IMR-90 (cell line): ENCODE measurements at regions not wholly inside any gene's neighbourhood (a gene's known extent, or its start where the extent isn't known, plus 50 kb on each side); places are given as distances from the start of the nearest gene placed in this dataset.
A peak's percentile ranks its signal among the peaks of the same experiment; 100 is the strongest.

Experiments used
- ATAC-seq: fragments of 200-7000 bp; cut with Tn5 transposase; 2 replicates; pipeline ENCODE4 v1.9.1; 2020; ENCODE audit warnings: low read depth, mild to moderate bottlenecking, moderate library complexity
- BruUV-seq: library from RNA; stranded (reverse); fragments of 400-500 nt; replicated peaks from 2 replicates; lab custom pipeline; 2021; lab: Mats Ljungman, UMichigan
- CTCF ChIA-PET: fragments of 300-600 bp; formaldehyde crosslinking; extraction: SDS; loops from one replicate; lab custom pipeline; 2021; ENCODE audit warnings: antibody characterized with exemption; lab: Yijun Ruan, JAX
- POLR2A ChIA-PET: fragments of 300-600 bp; sonication (Branson Sonifier 250); formaldehyde crosslinking; loops from one replicate; lab custom pipeline; 2022; ENCODE audit warnings: antibody characterized with exemption; ENCODE audit not compliant: unreplicated experiment; lab: Charles Lee
- DNase-seq: peaks from one replicate; pipeline ENCODE4 v3.0.0; 2013
- H2AFZ ChIP-seq: replicated peaks from 2 replicates; pipeline ENCODE3; 2013; ENCODE audit warnings: low read length, mild to moderate bottlenecking; ENCODE audit not compliant: poor library complexity
- H2AK5ac ChIP-seq: 2 replicates; pipeline ENCODE4 v1.6.1; 2013; ENCODE audit warnings: low read depth, low read length, inconsistent platforms
- H2AK9ac ChIP-seq: replicated peaks from 2 replicates; pipeline ENCODE3; 2013; ENCODE audit warnings: mild to moderate bottlenecking, low read depth, low read length, moderate library complexity; ENCODE audit not compliant: poor library complexity
- H2BK120ac ChIP-seq: 2 replicates; pipeline ENCODE4 v1.6.1; 2013; ENCODE audit warnings: low read depth, low read length, inconsistent platforms
- H2BK15ac ChIP-seq: 3 replicates; pipeline ENCODE4 v1.6.1; 2013; ENCODE audit warnings: low read depth, low read length, inconsistent platforms
- H2BK20ac ChIP-seq: 2 replicates; pipeline ENCODE4 v1.6.1; 2013; ENCODE audit warnings: low read depth, mild to moderate bottlenecking, inconsistent platforms, low read length, moderate library complexity
- H2BK5ac ChIP-seq: 2 replicates; pipeline ENCODE4 v1.6.1; 2013; ENCODE audit warnings: mild to moderate bottlenecking, low read depth, low read length, inconsistent platforms; ENCODE audit not compliant: poor library complexity, severe bottlenecking
- H3K14ac ChIP-seq: replicated peaks from 2 replicates; pipeline ENCODE4 v1.6.1; 2013; ENCODE audit warnings: low read depth, low read length, inconsistent platforms
- H3K18ac ChIP-seq: 2 replicates; pipeline ENCODE4 v1.6.1; 2013; ENCODE audit warnings: low read depth, low read length, control low read depth
- H3K23ac ChIP-seq: 2 replicates; pipeline ENCODE4 v1.6.1; 2013; ENCODE audit warnings: low read depth, low read length, inconsistent platforms
- H3K27ac ChIP-seq: 2 replicates; pipeline ENCODE4 v1.5.1; 2013; ENCODE audit warnings: mild to moderate bottlenecking, control low read depth, low read length; ENCODE audit not compliant: insufficient read depth
- H3K27me3 ChIP-seq: 2 replicates; pipeline ENCODE4 v1.6.1; 2013; ENCODE audit warnings: low read length; ENCODE audit not compliant: control insufficient read depth, insufficient read depth
- H3K36me3 ChIP-seq: 2 replicates; pipeline ENCODE4 v1.6.1; 2013; ENCODE audit warnings: low read length, mixed read lengths; ENCODE audit not compliant: control insufficient read depth, insufficient read depth
- H3K4ac ChIP-seq: 2 replicates; pipeline ENCODE4 v1.6.1; 2013; ENCODE audit warnings: low read depth, low read length, inconsistent platforms
- H3K4me1 ChIP-seq: 2 replicates; pipeline ENCODE4 v1.6.1; 2013; ENCODE audit warnings: low read length, mixed read lengths; ENCODE audit not compliant: control insufficient read depth, insufficient read depth
- H3K4me2 ChIP-seq: 2 replicates; pipeline ENCODE4 v1.6.1; 2013; ENCODE audit warnings: low read depth, mild to moderate bottlenecking, control low read depth, low read length, moderate library complexity
- H3K4me3 ChIP-seq: 2 replicates; pipeline ENCODE4 v1.5.1; 2013; ENCODE audit warnings: low read depth, mild to moderate bottlenecking, control low read depth, low read length, moderate library complexity; ENCODE audit not compliant: insufficient read depth
- H3K56ac ChIP-seq: 2 replicates; pipeline ENCODE4 v1.6.1; 2013; ENCODE audit warnings: low read length, inconsistent platforms; ENCODE audit not compliant: insufficient read depth; ENCODE audit errors: extremely low read depth
- H3K79me1 ChIP-seq, 2 experiments: 2 replicates each; pipeline ENCODE4 v1.6.1; 2013; ENCODE audit warnings: low read length in 2 of 2, inconsistent platforms in 1 of 2, low read depth in 1 of 2
- H3K9ac ChIP-seq: 2 replicates; pipeline ENCODE4 v1.6.1; 2013; ENCODE audit warnings: low read depth, low read length, control low read depth
- H3K9me1 ChIP-seq: 2 replicates; pipeline ENCODE4 v1.6.1; 2013; ENCODE audit warnings: low read length, inconsistent platforms; ENCODE audit not compliant: insufficient read depth
- H3K9me3 ChIP-seq: 2 replicates; pipeline ENCODE4 v1.6.1; 2013; ENCODE audit warnings: low read length; ENCODE audit not compliant: control insufficient read depth, insufficient read depth
- H4K20me1 ChIP-seq: 2 replicates; pipeline ENCODE4 v1.6.1; 2013; ENCODE audit warnings: low read length, inconsistent platforms; ENCODE audit not compliant: insufficient read depth
- H4K5ac ChIP-seq: 2 replicates; pipeline ENCODE4 v1.6.1; 2013; ENCODE audit warnings: mild to moderate bottlenecking, low read depth, low read length, control low read depth
- H4K8ac ChIP-seq, 2 experiments: 2 replicates each; pipeline ENCODE4 v1.6.1; 2013; ENCODE audit warnings: low read depth in 2 of 2, low read length in 2 of 2, control low read depth in 1 of 2, inconsistent platforms in 1 of 2
- H4K91ac ChIP-seq: 2 replicates; pipeline ENCODE4 v1.6.1; 2013; ENCODE audit warnings: low read depth, low read length, inconsistent platforms; ENCODE audit not compliant: insufficient read depth
- BHLHE40 ChIP-seq: fragments of 150-350 bp; IDR thresholded peaks from 2 replicates; pipeline ENCODE4 v1.6.1; 2016; ENCODE audit warnings: mild to moderate bottlenecking, low read depth, low read length
- CEBPB ChIP-seq: IDR thresholded peaks from 2 replicates; pipeline ENCODE4 v1.6.1; 2012; ENCODE audit warnings: low read depth, low read length, improper control_type of control experiment
- CHD1 ChIP-seq: IDR thresholded peaks from 2 replicates; pipeline ENCODE4 v1.6.1; 2012; ENCODE audit warnings: low read depth, low read length, improper control_type of control experiment
- FOS ChIP-seq: fragments of 150-350 bp; IDR thresholded peaks from 2 replicates; pipeline ENCODE4 v1.6.1; 2016; ENCODE audit warnings: low read depth, low read length
- MAFK ChIP-seq: IDR thresholded peaks from 2 replicates; pipeline ENCODE4 v1.6.1; 2012; ENCODE audit warnings: low read depth, low read length, improper control_type of control experiment
- MAZ ChIP-seq: IDR thresholded peaks from 2 replicates; pipeline ENCODE4 v1.6.1; 2012; ENCODE audit warnings: low read depth, mild to moderate bottlenecking, low read length, improper control_type of control experiment, moderate library complexity, borderline replicate concordance
- MXI1 ChIP-seq: IDR thresholded peaks from 2 replicates; pipeline ENCODE4 v1.6.1; 2012; ENCODE audit warnings: low read depth, mild to moderate bottlenecking, low read length, moderate library complexity, borderline replicate concordance
- NFE2L2 ChIP-seq: fragments of 150-350 bp; IDR thresholded peaks from 2 replicates; pipeline ENCODE4 v1.6.1; 2016; ENCODE audit warnings: low read depth, mild to moderate bottlenecking, low read length
- POLR2A ChIP-seq: IDR thresholded peaks from 2 replicates; pipeline ENCODE4 v1.6.1; 2012; ENCODE audit warnings: mild to moderate bottlenecking, low read depth, low read length
- RAD21 ChIP-seq: IDR thresholded peaks from 2 replicates; pipeline ENCODE4 v1.6.1; 2012; ENCODE audit warnings: low read length, improper control_type of control experiment
- RCOR1 ChIP-seq: IDR thresholded peaks from 2 replicates; pipeline ENCODE4 v1.6.1; 2012; ENCODE audit warnings: mild to moderate bottlenecking, low read length, improper control_type of control experiment; ENCODE audit not compliant: insufficient replicate concordance
- RFX5 ChIP-seq: IDR thresholded peaks from 2 replicates; pipeline ENCODE4 v1.8.0; 2012; ENCODE audit warnings: low read depth, mild to moderate bottlenecking, low read length, moderate library complexity
- SMC3 ChIP-seq: fragments of 150-350 bp; IDR thresholded peaks from 2 replicates; pipeline ENCODE4 v1.6.1; 2016; ENCODE audit warnings: low read depth, mild to moderate bottlenecking, antibody characterized with exemption, low read length, moderate library complexity
- WGBS, 2 experiments: methylation state at CpG; one replicate each; pipeline versions ENCODE4 v1.1.5 to v1.1.7; 2013; ENCODE audit warnings: missing lambda C conversion rate in 2 of 2; ENCODE audit not compliant: insufficient read length in 1 of 2; ENCODE audit errors: extremely low coverage in 2 of 2; 5-methylcytosine and 5-hydroxymethylcytosine counted together
- dilution Hi-C: fragments of 300-500 bp; cut with HindIII; formaldehyde crosslinking; loops from one replicate; pipeline ENCODE4 v1.14.3; 2018; ENCODE audit warnings: low sequenced_read_pairs; ENCODE audit not compliant: unreplicated experiment
- in situ Hi-C: fragments of 300-500 bp; cut with MboI; formaldehyde crosslinking; loops from 3 replicates; pipeline ENCODE4 v1.14.3; 2019; ENCODE audit warnings: low sequenced_read_pairs, inconsistent platforms, mixed read lengths
- intact Hi-C: fragments of 100-400 bp; cut with micrococcal nuclease; formaldehyde crosslinking; loops from 2 replicates; pipeline ENCODE4 v1.10.0; 2022
- TF ChIP-seq, protein P1 (sequence below): conservative IDR thresholded peaks from 2 replicates; pipeline ENCODE4 v1.5.1; 2012; ENCODE audit warnings: mild to moderate bottlenecking, low read depth, low read length, improper control_type of control experiment
- TF ChIP-seq, protein P2 (sequence below): fragments of 150-350 bp; IDR thresholded peaks from 2 replicates; pipeline ENCODE4 v1.6.1; 2017; ENCODE audit warnings: mild to moderate bottlenecking, antibody characterized with exemption, low read length, low read depth
- TF ChIP-seq, protein P3 (sequence below): fragments of 150-350 bp; IDR thresholded peaks from 2 replicates; pipeline ENCODE4 v1.6.1; 2016; ENCODE audit warnings: low read depth, mild to moderate bottlenecking, low read length, moderate library complexity, borderline replicate concordance

DNA sequence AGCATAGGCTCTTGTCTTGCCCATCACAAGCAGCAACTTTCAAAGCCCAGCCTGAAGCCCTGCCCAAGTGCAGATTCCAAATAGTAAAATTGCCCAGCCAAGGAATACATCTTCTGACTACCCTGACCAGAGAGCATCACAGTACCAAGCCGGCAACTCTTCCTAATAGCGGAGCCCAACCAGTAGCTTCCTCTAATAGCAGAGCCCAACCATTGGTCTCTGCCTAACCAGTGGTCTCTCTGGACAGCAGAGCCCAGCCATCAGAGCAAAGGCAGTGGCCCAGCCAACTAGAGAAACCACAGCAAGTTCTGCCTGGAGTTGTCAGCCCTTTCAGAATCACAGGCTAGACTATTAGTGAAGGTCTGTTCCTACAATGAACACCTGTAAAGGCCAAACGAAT is 285.6 kb downstream of the HGF start:
- H2AFZ ChIP-seq: peak overlapping the region; percentile 29
- DNase-seq: peak; percentile 86
- no peak overlapping the region for H2BK120ac ChIP-seq
- no peak overlapping the region for H2AK9ac ChIP-seq
- WGBS, 2 experiments: no CpG with 5 or more reads among the region's 3 CpGs
- H3K18ac ChIP-seq: no peak overlapping the region
- peak overlapping the region; percentile 26 for H3K14ac ChIP-seq
- dilution Hi-C loops (no loop called here), in situ Hi-C loops (loop anchor here (5.0 to 25.0 kb wide), 3 partner anchors 753 to 1123 kb away; no protein-coding TSS in a partner anchor), intact Hi-C loops (loop anchor here (5.0 kb wide), 2 partner anchors 1123 to 1243 kb away; no protein-coding TSS in a partner anchor)
- no peak overlapping the region for H2BK5ac ChIP-seq
- no peak overlapping the region for H3K56ac ChIP-seq
- no peak overlapping the region for H3K9ac ChIP-seq
- CTCF ChIA-PET: interaction anchor here (1.3 kb wide), 1 partner anchor 533 kb away, joined by 3 read pairs; no protein-coding TSS in a partner anchor
- no peak overlapping the region for H2BK15ac ChIP-seq
- peaks cover 2% of the 10 kb centered on the region; the same call in 1 of the 2 replicates for H3K4me1 ChIP-seq
- H2AK5ac ChIP-seq: no peak overlapping the region
- H3K23ac ChIP-seq: no peak overlapping the region
- H4K91ac ChIP-seq: no peak overlapping the region
- ATAC-seq: peak; percentile 99
- no peak overlapping the region for H4K5ac ChIP-seq
- POLR2A ChIA-PET: no interaction called here
- no peaks in the 10 kb centered on the region for H3K36me3 ChIP-seq
- H4K8ac ChIP-seq: 0 out of 4 replicates have a peak overlapping the region, but pooled peaks of 1 of the 2 experiments have one; percentile 14
- H3K79me1 ChIP-seq: no peaks in the 10 kb centered on the region
- H2BK20ac ChIP-seq: no peak overlapping the region
- H3K9me1 ChIP-seq: peaks cover 4% of the 10 kb centered on the region
- no TSS peak for BruUV-seq
- H3K9me3 ChIP-seq: no peaks in the 10 kb centered on the region
- H3K4me2 ChIP-seq: no peak overlapping the region
- no peak overlapping the region for H3K4ac ChIP-seq
- H3K4me3 ChIP-seq: no peak overlapping the region
- H3K27me3 ChIP-seq: no peaks in the 10 kb centered on the region
- no peaks in the 10 kb centered on the region for H4K20me1 ChIP-seq
- TF ChIP-seq MXI1: no peak
- no peak for TF ChIP-seq SMC3
- no peak for TF ChIP-seq CEBPB
- TF ChIP-seq, protein P1, sequence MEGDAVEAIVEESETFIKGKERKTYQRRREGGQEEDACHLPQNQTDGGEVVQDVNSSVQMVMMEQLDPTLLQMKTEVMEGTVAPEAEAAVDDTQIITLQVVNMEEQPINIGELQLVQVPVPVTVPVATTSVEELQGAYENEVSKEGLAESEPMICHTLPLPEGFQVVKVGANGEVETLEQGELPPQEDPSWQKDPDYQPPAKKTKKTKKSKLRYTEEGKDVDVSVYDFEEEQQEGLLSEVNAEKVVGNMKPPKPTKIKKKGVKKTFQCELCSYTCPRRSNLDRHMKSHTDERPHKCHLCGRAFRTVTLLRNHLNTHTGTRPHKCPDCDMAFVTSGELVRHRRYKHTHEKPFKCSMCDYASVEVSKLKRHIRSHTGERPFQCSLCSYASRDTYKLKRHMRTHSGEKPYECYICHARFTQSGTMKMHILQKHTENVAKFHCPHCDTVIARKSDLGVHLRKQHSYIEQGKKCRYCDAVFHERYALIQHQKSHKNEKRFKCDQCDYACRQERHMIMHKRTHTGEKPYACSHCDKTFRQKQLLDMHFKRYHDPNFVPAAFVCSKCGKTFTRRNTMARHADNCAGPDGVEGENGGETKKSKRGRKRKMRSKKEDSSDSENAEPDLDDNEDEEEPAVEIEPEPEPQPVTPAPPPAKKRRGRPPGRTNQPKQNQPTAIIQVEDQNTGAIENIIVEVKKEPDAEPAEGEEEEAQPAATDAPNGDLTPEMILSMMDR: no peak
- TF ChIP-seq RFX5: no peak
- no peak for TF ChIP-seq RAD21
- TF ChIP-seq, protein P2, sequence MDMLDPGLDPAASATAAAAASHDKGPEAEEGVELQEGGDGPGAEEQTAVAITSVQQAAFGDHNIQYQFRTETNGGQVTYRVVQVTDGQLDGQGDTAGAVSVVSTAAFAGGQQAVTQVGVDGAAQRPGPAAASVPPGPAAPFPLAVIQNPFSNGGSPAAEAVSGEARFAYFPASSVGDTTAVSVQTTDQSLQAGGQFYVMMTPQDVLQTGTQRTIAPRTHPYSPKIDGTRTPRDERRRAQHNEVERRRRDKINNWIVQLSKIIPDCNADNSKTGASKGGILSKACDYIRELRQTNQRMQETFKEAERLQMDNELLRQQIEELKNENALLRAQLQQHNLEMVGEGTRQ: no peak
- no peak for TF ChIP-seq FOS
- no peak for TF ChIP-seq MAFK
- TF ChIP-seq MAZ: no peak
- no peak for TF ChIP-seq POLR2A
- TF ChIP-seq RCOR1: no peak
- no peak for TF ChIP-seq BHLHE40
- TF ChIP-seq, protein P3, sequence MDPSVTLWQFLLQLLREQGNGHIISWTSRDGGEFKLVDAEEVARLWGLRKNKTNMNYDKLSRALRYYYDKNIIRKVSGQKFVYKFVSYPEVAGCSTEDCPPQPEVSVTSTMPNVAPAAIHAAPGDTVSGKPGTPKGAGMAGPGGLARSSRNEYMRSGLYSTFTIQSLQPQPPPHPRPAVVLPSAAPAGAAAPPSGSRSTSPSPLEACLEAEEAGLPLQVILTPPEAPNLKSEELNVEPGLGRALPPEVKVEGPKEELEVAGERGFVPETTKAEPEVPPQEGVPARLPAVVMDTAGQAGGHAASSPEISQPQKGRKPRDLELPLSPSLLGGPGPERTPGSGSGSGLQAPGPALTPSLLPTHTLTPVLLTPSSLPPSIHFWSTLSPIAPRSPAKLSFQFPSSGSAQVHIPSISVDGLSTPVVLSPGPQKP: no peak
- TF ChIP-seq CHD1: no peak
- no peak for TF ChIP-seq NFE2L2
- no peak overlapping the region for H3K27ac ChIP-seq
